ENCODE measurements at regions not wholly inside any gene's neighbourhood (a gene's known extent, or its start where the extent isn't known, plus 50 kb on each side); places are given as distances from the start of the nearest gene placed in this dataset.

- TF ChIP-seq POLR2A (IDR thresholded peaks at IDR 0.05; ENCODE audit: low read depth, low read length) (no peak), MYC (IDR thresholded peaks at IDR 0.05; ENCODE audit: low read depth, low read length) (no peak)
- TF ChIP-seq, protein P1, sequence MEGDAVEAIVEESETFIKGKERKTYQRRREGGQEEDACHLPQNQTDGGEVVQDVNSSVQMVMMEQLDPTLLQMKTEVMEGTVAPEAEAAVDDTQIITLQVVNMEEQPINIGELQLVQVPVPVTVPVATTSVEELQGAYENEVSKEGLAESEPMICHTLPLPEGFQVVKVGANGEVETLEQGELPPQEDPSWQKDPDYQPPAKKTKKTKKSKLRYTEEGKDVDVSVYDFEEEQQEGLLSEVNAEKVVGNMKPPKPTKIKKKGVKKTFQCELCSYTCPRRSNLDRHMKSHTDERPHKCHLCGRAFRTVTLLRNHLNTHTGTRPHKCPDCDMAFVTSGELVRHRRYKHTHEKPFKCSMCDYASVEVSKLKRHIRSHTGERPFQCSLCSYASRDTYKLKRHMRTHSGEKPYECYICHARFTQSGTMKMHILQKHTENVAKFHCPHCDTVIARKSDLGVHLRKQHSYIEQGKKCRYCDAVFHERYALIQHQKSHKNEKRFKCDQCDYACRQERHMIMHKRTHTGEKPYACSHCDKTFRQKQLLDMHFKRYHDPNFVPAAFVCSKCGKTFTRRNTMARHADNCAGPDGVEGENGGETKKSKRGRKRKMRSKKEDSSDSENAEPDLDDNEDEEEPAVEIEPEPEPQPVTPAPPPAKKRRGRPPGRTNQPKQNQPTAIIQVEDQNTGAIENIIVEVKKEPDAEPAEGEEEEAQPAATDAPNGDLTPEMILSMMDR (IDR thresholded peaks at IDR 0.05; ENCODE audit: extremely low read depth in 1 of 2, insufficient read depth in 1 of 2, low read depth in 1 of 2, low read length in 2 of 2): no peak
Observed at GRCh38 chr4:97334348-97334747, 808.9 kb downstream of the STPG2 start.
